IMR-90 (cell line): ENCODE measurements at regions not wholly inside any gene's neighbourhood (a gene's known extent, or its start where the extent isn't known, plus 50 kb on each side); places are given as distances from the start of the nearest gene placed in this dataset. TPM values are rescaled to one million over a fixed set of nuclear protein-coding genes. Genes with fewer than 3 reads are reported as not detected.

Experiments
- ATAC-seq: fragments of 200-7000 bp; cut with Tn5 transposase; 2 replicates; pipeline ENCODE4 v1.9.1; 2020; ENCODE audit warnings: low read depth, mild to moderate bottlenecking, moderate library complexity
- BruUV-seq: library from RNA; stranded (reverse); fragments of 400-500 nt; replicated peaks from 2 replicates; lab custom pipeline; 2021; lab: Mats Ljungman, UMichigan
- CTCF ChIA-PET: fragments of 300-600 bp; formaldehyde crosslinking; extraction: SDS; loops from one replicate; lab custom pipeline; 2021; ENCODE audit warnings: antibody characterized with exemption; lab: Yijun Ruan, JAX
- POLR2A ChIA-PET: fragments of 300-600 bp; sonication (Branson Sonifier 250); formaldehyde crosslinking; loops from one replicate; lab custom pipeline; 2022; ENCODE audit warnings: antibody characterized with exemption; ENCODE audit not compliant: unreplicated experiment; lab: Charles Lee
- DNase-seq: peaks from one replicate; pipeline ENCODE4 v3.0.0; 2013
- H2AFZ ChIP-seq: replicated peaks from 2 replicates; pipeline ENCODE3; 2013; ENCODE audit warnings: low read length, mild to moderate bottlenecking; ENCODE audit not compliant: poor library complexity
- H2AK5ac ChIP-seq: 2 replicates; pipeline ENCODE4 v1.6.1; 2013; ENCODE audit warnings: low read depth, low read length, inconsistent platforms
- H2AK9ac ChIP-seq: replicated peaks from 2 replicates; pipeline ENCODE3; 2013; ENCODE audit warnings: mild to moderate bottlenecking, low read depth, low read length, moderate library complexity; ENCODE audit not compliant: poor library complexity
- H2BK120ac ChIP-seq: 2 replicates; pipeline ENCODE4 v1.6.1; 2013; ENCODE audit warnings: low read depth, low read length, inconsistent platforms
- H2BK15ac ChIP-seq: 3 replicates; pipeline ENCODE4 v1.6.1; 2013; ENCODE audit warnings: low read depth, low read length, inconsistent platforms
- H2BK20ac ChIP-seq: 2 replicates; pipeline ENCODE4 v1.6.1; 2013; ENCODE audit warnings: low read depth, mild to moderate bottlenecking, inconsistent platforms, low read length, moderate library complexity
- H2BK5ac ChIP-seq: 2 replicates; pipeline ENCODE4 v1.6.1; 2013; ENCODE audit warnings: mild to moderate bottlenecking, low read depth, low read length, inconsistent platforms; ENCODE audit not compliant: poor library complexity, severe bottlenecking
- H3K14ac ChIP-seq: replicated peaks from 2 replicates; pipeline ENCODE4 v1.6.1; 2013; ENCODE audit warnings: low read depth, low read length, inconsistent platforms
- H3K18ac ChIP-seq: 2 replicates; pipeline ENCODE4 v1.6.1; 2013; ENCODE audit warnings: low read depth, low read length, control low read depth
- H3K23ac ChIP-seq: 2 replicates; pipeline ENCODE4 v1.6.1; 2013; ENCODE audit warnings: low read depth, low read length, inconsistent platforms
- H3K27ac ChIP-seq: 2 replicates; pipeline ENCODE4 v1.5.1; 2013; ENCODE audit warnings: mild to moderate bottlenecking, control low read depth, low read length; ENCODE audit not compliant: insufficient read depth
- H3K27me3 ChIP-seq: 2 replicates; pipeline ENCODE4 v1.6.1; 2013; ENCODE audit warnings: low read length; ENCODE audit not compliant: control insufficient read depth, insufficient read depth
- H3K36me3 ChIP-seq: 2 replicates; pipeline ENCODE4 v1.6.1; 2013; ENCODE audit warnings: low read length, mixed read lengths; ENCODE audit not compliant: control insufficient read depth, insufficient read depth
- H3K4ac ChIP-seq: 2 replicates; pipeline ENCODE4 v1.6.1; 2013; ENCODE audit warnings: low read depth, low read length, inconsistent platforms
- H3K4me1 ChIP-seq: 2 replicates; pipeline ENCODE4 v1.6.1; 2013; ENCODE audit warnings: low read length, mixed read lengths; ENCODE audit not compliant: control insufficient read depth, insufficient read depth
- H3K4me2 ChIP-seq: 2 replicates; pipeline ENCODE4 v1.6.1; 2013; ENCODE audit warnings: low read depth, mild to moderate bottlenecking, control low read depth, low read length, moderate library complexity
- H3K4me3 ChIP-seq: 2 replicates; pipeline ENCODE4 v1.5.1; 2013; ENCODE audit warnings: low read depth, mild to moderate bottlenecking, control low read depth, low read length, moderate library complexity; ENCODE audit not compliant: insufficient read depth
- H3K56ac ChIP-seq: 2 replicates; pipeline ENCODE4 v1.6.1; 2013; ENCODE audit warnings: low read length, inconsistent platforms; ENCODE audit not compliant: insufficient read depth; ENCODE audit errors: extremely low read depth
- H3K79me1 ChIP-seq, 2 experiments: 2 replicates each; pipeline ENCODE4 v1.6.1; 2013; ENCODE audit warnings: low read length in 2 of 2, inconsistent platforms in 1 of 2, low read depth in 1 of 2
- H3K9ac ChIP-seq: 2 replicates; pipeline ENCODE4 v1.6.1; 2013; ENCODE audit warnings: low read depth, low read length, control low read depth
- H3K9me1 ChIP-seq: 2 replicates; pipeline ENCODE4 v1.6.1; 2013; ENCODE audit warnings: low read length, inconsistent platforms; ENCODE audit not compliant: insufficient read depth
- H3K9me3 ChIP-seq: 2 replicates; pipeline ENCODE4 v1.6.1; 2013; ENCODE audit warnings: low read length; ENCODE audit not compliant: control insufficient read depth, insufficient read depth
- H4K20me1 ChIP-seq: 2 replicates; pipeline ENCODE4 v1.6.1; 2013; ENCODE audit warnings: low read length, inconsistent platforms; ENCODE audit not compliant: insufficient read depth
- H4K5ac ChIP-seq: 2 replicates; pipeline ENCODE4 v1.6.1; 2013; ENCODE audit warnings: mild to moderate bottlenecking, low read depth, low read length, control low read depth
- H4K8ac ChIP-seq, 2 experiments: 2 replicates each; pipeline ENCODE4 v1.6.1; 2013; ENCODE audit warnings: low read depth in 2 of 2, low read length in 2 of 2, control low read depth in 1 of 2, inconsistent platforms in 1 of 2
- H4K91ac ChIP-seq: 2 replicates; pipeline ENCODE4 v1.6.1; 2013; ENCODE audit warnings: low read depth, low read length, inconsistent platforms; ENCODE audit not compliant: insufficient read depth
- MAFK ChIP-seq: IDR thresholded peaks from 2 replicates; pipeline ENCODE4 v1.6.1; 2012; ENCODE audit warnings: low read depth, low read length, improper control_type of control experiment
- NFE2L2 ChIP-seq: fragments of 150-350 bp; IDR thresholded peaks from 2 replicates; pipeline ENCODE4 v1.6.1; 2016; ENCODE audit warnings: low read depth, mild to moderate bottlenecking, low read length
- WGBS, 2 experiments: methylation state at CpG; one replicate each; pipeline versions ENCODE4 v1.1.5 to v1.1.7; 2013; ENCODE audit warnings: missing lambda C conversion rate in 2 of 2; ENCODE audit not compliant: insufficient read length in 1 of 2; ENCODE audit errors: extremely low coverage in 2 of 2; 5-methylcytosine and 5-hydroxymethylcytosine counted together
- dilution Hi-C: fragments of 300-500 bp; cut with HindIII; formaldehyde crosslinking; loops from one replicate; pipeline ENCODE4 v1.14.3; 2018; ENCODE audit warnings: low sequenced_read_pairs; ENCODE audit not compliant: unreplicated experiment
- in situ Hi-C: fragments of 300-500 bp; cut with MboI; formaldehyde crosslinking; loops from 3 replicates; pipeline ENCODE4 v1.14.3; 2019; ENCODE audit warnings: low sequenced_read_pairs, inconsistent platforms, mixed read lengths
- intact Hi-C: fragments of 100-400 bp; cut with micrococcal nuclease; formaldehyde crosslinking; loops from 2 replicates; pipeline ENCODE4 v1.10.0; 2022
- microRNA-seq, 2 experiments: library from miRNA; stranded (forward) in 1 of 2; unstranded in 1 of 2; fragments of 10-50 nt in 1 of 2; fragments of <30 nt in 1 of 2; gene quantifications in 1 of 2; microRNA quantifications in 1 of 2; one replicate each; pipeline versions ENCODE3 to v1.1.0; 2013 to 2020; ENCODE audit not compliant: insufficient read depth in 1 of 2, insufficient read length in 1 of 2, unreplicated experiment in 1 of 2
- small RNA-seq, 5 experiments: library from RNA; depleted of rRNA; stranded (forward); fragments of <200 nt; gene quantifications; one replicate each; pipeline ENCODE3, GENCODE V24; 2012

DNA sequence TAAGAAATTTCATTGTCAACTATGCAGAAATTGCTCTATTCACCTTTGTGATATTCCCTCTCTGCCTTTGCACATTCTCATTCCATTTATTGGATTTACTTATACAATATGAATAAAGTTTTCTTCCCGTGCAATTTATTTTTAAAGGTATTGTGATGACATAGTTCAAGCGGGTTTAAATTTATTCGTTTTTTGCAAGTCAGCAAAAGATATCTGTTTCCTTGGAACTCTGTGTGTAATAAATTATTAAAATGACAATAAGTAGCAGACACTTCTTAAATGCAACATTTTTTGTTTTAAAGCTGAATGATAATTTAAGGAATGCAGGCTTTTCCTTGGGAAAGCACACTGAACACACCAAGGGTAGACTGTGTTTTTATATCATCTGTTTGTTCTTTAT lies 143.1 kb downstream of the SLC41A2 start:
- Histone ChIP-seq H2BK5ac (no peak overlapping the region), H3K4me3 (no peak overlapping the region), H3K9me3 (no peaks in the 10 kb centered on the region), H3K23ac (no peak overlapping the region), H3K4me2 (no peak overlapping the region), H2AFZ (no peak overlapping the region), H4K8ac (no peak overlapping the region), H4K20me1 (no peaks in the 10 kb centered on the region), H3K4me1 (no peaks in the 10 kb centered on the region), H3K14ac (no peak overlapping the region), H3K27me3 (no peaks in the 10 kb centered on the region; the same call in 1 of the 2 replicates), H2BK15ac (no peak overlapping the region), H3K9me1 (no peaks in the 10 kb centered on the region), H3K27ac (no peak overlapping the region), H3K9ac (no peak overlapping the region), H4K91ac (no peak overlapping the region), H3K56ac (no peak overlapping the region), H2AK9ac (no peak overlapping the region), H4K5ac (no peak overlapping the region), H2BK20ac (no peak overlapping the region), H2BK120ac (no peak overlapping the region), H2AK5ac (no peak overlapping the region), H3K36me3 (no peaks in the 10 kb centered on the region), H3K79me1 (no peaks in the 10 kb centered on the region), H3K4ac (no peak overlapping the region), H3K18ac (no peak overlapping the region)
- intact Hi-C loops = no loop called here
- WGBS, 2 experiments = no CpG with 5 or more reads among the region's 3 CpGs
- dilution Hi-C loops = no loop called here
- TF ChIP-seq MAFK = peak; percentile 90
- TF ChIP-seq NFE2L2 = no peak
- POLR2A ChIA-PET = no interaction called here
- BruUV-seq = no TSS peak
- DNase-seq = no peak
- in situ Hi-C loops = no loop called here
- no peak for ATAC-seq
- CTCF ChIA-PET = no interaction called here

Small RNA genes lying in the stretch of these regions (microRNA-seq; reads per million reads assigned to microRNA genes)
- not detected for gene RF00019 (ENCODE audit: insufficient read depth, insufficient read length)

Small RNA genes lying in the stretch of these regions (small RNA-seq; reads per million reads assigned to genes)
- 0 reads per million in 5 experiments for gene RF00019
